Inflammatory macrophage treated with lipopolysaccharide for 1 hour (primary cell): ENCODE measurements at regions not wholly inside any gene's neighbourhood (a gene's known extent, or its start where the extent isn't known, plus 50 kb on each side); places are given as distances from the start of the nearest gene placed in this dataset.
"Not testable (repeated sequence)": the region's sequence is repeated elsewhere in the genome, so short reads cannot be mapped to it uniquely, and the experiment has no call there.

Experiments used
- DNase-seq, 2 donors: peaks; one replicate each; pipeline ENCODE4 v3.0.0-alpha.2; 2020 to 2022

GRCh38 chr6:95660544-95660943 is 83.2 kb downstream of the MANEA start:
- DNase-seq, result peak; percentile 19 to 25

DNA sequence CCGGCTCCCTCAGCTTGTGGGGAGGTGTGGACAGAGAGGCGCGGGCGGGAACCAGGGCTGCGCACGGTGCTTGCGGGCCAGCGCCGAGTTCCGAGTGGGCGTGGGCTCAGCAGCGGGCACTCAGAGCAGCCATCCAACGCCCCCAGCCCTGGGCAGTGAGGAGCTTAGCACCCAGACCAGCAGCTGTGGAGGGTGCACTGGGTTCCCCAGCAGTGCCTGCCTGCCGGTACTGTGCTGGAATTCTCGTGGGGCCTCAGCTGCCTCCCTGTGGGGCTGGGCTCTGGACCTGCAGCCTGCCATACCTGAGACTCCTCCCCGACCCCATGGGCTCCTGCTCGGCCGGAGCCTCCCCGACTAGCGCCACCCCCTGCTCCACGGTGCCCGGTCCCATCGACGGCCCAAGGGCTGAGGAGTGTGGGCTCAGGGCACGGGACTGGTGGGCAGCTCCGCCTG is 92.7 kb downstream of the MANEA start:
- no peak for DNase-seq

- no peak for DNase-seq
Measured at GRCh38 chr6:95676011-95676628, 98.8 kb downstream of the MANEA start.

DNA sequence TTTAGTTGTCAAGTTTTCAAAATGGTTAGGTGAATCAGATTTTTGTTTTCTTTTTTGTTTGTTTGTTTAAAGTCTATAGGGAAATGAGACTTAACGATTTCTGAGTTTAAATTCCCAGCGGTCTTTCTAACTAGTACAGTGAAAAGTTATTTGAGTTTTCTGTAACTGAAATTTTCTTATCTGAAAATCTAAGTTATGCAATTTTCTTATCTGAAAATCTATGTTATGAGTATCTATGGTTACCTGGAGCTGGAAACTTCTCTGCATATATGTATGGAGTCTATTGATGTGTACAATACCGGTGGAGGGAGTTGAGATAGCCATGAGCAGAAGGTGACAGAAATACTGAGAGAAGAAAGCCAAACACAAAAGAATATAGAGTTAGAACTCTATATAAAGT is 102.6 kb downstream of the MANEA start:
- no peak for DNase-seq

DNA sequence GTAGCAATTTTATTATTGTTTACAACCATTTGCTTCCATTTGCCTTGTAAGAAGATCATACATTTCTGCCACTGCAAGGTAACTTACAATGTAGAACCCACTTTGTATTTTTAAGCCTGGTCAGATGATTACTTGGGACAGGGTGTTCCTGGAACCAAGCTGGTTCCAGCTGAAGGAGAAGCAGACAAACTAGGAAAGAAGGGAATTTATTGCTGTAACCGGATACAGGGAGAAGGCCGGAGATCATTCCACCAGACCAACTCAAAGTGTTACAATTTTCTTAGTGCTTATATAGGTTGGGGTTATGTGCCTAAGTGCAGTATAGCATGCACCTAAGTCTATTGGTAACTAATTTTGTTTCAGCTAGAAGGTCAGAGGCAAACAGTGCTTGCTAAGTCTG is 104.4 kb downstream of the MANEA start:
- no peak for DNase-seq

DNA sequence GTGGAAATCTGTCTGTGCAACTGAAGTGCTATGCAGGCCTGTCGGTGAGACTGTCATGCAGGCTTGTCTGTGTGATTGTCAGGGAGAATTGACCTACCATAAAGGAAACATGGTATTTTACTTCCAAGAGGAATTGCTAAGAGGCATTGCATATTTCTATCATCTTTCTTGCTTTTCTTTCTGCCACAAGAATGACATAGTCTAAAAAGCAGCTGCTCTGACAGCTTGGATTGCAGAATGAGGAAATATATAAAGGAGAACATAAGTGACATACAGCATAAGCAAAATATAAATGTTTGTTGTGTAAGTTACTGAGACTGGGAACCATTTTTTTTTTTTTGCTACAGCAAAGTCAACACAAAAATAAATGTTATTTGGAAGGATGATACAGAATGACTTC is 105.1 kb downstream of the MANEA start:
- no peak for DNase-seq

GRCh38 chr6:95685822-95686221 is 108.5 kb downstream of the MANEA start:
- no peak for DNase-seq

GRCh38 chr6:95686272-95686671 is 108.9 kb downstream of the MANEA start:
- DNase-seq, result no peak

GRCh38 chr6:95686895-95687294 is 109.6 kb downstream of the MANEA start:
- DNase-seq, result no peak

- DNase-seq, result no peak
Measured at GRCh38 chr6:95687839-95688238, 110.5 kb downstream of the MANEA start.

DNA sequence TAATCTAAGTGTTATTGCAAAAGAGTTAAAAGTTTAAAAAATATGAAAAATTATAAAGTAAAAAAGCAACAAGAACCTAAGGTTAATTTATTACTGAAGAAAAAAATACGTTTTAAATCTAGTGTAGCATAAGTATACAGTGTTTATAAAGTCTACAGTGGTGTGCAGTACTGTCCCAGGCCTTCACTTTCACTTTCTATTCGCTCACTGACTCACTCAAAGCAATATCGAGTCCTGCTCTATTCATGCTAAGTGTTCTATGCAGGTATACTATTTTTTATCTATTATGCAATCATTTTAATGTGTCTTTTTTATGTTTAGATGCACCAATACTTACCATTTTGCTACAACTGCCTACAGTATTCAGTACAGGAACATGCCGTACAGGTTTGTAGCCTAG is 113.0 kb downstream of the MANEA start:
- DNase-seq, result no peak

GRCh38 chr6:95693108-95693507 is 115.8 kb downstream of the MANEA start:
- no peak for DNase-seq

- DNase-seq, result no peak
Measured at GRCh38 chr6:95698271-95698670, 120.9 kb downstream of the MANEA start.

GRCh38 chr6:95723638-95724037 is 146.3 kb downstream of the MANEA start:
- no peak for DNase-seq

- DNase-seq, result no peak
Measured at GRCh38 chr6:95725344-95725743, 148.0 kb downstream of the MANEA start.

DNA sequence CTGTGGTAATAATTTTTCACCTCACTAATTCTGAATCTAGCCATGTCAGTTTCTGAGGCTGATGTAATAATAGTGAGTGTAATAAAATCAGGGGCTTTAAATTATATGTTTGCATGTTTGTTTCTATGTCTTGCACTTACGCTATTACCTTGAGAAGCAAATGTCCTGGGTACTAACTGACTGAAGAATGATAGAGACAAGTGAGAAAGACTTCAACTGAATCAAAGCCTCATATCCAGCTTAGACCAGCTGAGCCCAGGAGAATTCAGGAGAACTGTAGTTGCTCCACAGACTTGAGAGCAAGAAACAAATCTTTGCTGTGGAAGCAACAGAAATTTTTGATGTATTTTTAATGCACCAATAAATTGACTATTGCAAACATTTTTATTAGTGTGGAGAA is 162.8 kb downstream of the MANEA start:
- no peak for DNase-seq

DNA sequence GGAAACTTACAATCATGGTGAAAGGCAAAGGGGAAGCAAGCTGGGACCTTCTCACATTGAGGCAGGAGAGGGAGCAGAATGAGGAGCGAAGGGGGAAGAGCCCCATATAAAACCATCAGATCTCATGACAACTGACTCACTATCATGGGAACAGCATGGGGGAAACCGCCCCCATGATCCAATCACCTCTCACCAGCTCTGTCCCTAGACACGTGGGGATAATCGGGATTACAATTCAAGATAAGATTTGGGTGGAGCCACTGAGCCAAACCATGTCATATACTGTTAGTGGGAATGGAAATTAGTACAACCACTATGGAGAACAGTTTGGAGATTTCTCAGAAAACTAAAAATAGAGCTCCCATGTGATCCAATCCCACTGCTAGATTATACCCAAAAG is 163.7 kb downstream of the MANEA start:
- DNase-seq, result no peak

GRCh38 chr6:95742767-95743289 is 165.5 kb downstream of the MANEA start:
- no peak for DNase-seq

GRCh38 chr6:95743591-95743990 is 166.3 kb downstream of the MANEA start:
- no peak for DNase-seq

DNA sequence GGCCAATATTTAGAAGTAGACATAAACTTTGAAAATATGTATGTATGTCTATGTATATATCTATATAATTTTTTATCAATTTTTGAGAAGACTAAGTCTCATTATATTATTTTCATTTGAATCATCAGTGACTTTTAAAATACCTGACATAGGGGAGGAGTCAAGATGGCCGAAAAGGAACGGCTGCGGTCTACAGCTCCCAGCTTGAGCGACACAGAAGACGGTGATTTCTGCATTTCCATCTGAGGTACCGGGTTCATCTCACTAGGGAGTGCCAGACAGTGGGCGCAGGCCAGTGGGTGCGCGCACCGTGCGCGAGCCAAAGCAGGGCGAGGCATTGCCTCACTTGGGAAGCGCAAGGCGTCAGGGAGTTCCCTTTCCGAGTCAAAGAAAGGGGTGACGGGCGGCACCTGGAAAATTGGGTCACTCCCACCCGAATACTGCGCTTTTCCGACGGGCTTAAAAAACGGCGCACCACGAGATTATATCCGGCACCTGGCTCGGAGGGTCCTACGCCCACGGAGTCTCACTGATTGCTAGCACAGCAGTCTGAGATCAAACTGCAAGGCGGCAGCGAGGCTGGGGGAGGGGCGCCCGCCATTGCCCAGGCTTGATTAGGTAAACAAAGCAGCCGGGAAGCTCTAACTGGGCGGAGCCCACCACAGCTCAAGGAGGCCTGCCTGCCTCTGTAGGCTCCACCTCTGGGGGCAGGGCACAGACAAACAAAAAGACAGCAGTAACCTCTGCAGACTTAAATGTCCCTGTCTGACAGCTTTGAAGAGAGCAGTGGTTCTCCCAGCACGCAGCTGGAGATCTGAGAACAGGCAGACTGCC is 181.1 kb downstream of the MANEA start:
- not testable (repeated sequence) for DNase-seq

- no peak for DNase-seq
Measured at GRCh38 chr6:95767897-95768463, 190.6 kb downstream of the MANEA start.

DNA sequence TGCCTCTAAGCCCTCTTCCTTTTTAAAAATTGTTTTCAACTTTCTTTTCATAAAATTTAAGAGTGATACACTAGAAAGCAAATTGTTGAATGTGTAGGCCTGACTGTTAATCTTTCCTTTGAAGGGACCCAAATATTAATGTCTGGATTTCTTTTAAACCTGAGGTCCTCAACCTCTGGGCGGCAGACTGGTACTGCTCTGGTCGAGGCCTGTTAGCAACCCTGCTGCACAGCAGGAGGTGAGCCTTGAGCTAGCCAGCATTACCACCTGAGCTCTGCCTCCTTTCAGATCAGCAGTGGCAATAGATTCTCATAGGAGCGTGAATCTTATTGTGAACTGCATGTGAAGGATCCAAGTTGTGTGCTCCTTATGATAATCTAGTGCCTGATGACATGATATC is 191.2 kb downstream of the MANEA start:
- no peak for DNase-seq

DNA sequence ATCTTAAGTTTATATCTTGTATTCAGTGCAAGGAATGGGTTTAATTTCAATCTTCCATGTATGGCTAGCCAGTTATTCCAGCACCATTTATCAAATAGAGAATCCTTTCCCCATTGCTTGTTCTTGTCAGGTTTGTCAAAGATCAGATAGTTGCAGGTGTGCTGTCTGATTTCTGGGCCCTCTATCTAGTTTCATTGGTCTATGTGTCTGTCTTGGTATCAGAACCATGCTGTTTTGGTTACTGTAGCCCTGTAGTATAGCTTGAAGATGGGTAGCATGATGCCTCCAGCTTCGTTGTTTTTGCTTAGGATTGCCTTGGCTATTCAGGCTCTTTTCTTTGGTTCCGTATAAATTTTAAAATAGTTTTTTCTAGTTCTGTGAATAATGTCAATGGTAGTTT is 200.0 kb downstream of the MANEA start:
- no peak for DNase-seq

- DNase-seq, result no peak
Measured at GRCh38 chr6:95780037-95780436, 202.7 kb downstream of the MANEA start.
